Renal cortex interstitium (tissue), 11 donors: ENCODE measurements at regions not wholly inside any gene's neighbourhood (a gene's known extent, or its start where the extent isn't known, plus 50 kb on each side); places are given as distances from the start of the nearest gene placed in this dataset.
A peak's percentile ranks its signal among the peaks of the same experiment; 100 is the strongest.
"Not testable (repeated sequence)": the region's sequence is repeated elsewhere in the genome, so short reads cannot be mapped to it uniquely, and the experiment has no call there.

Experiments used
- DNase-seq, 11 donors: peaks; one replicate each; pipeline ENCODE4 v3.0.0-alpha.2; 2013; ENCODE audit warnings: low read depth in 9 of 11, low spot score in 4 of 11; ENCODE audit errors: extremely low read depth in 1 of 11

DNA sequence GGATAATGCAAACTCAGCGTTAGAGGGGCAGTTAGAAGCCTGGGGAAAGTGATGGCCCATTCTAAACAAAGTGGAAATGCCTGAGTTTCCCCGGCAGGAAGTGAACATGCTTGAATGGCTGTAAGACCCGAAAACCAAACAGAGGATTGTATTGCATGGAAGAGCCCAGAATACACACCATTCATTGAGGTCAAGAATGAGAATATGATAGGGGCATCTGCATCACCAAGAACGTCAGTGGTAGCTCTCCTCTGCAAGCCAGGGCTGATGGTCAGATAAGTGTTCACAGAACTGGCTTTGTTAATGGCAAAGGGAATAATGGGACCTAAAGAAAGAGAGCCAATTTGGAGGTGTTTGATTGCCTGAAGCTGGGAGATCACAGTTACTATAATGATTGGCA is 663.4 kb downstream of the KHDRBS2 start:
- DNase-seq, result peak in 3 of 11 donors; percentile 13 to 17 (median 15)

- DNase-seq, result no peak
Measured at GRCh38 chr6:61614119-61614518, 671.9 kb downstream of the KHDRBS2 start.

DNA sequence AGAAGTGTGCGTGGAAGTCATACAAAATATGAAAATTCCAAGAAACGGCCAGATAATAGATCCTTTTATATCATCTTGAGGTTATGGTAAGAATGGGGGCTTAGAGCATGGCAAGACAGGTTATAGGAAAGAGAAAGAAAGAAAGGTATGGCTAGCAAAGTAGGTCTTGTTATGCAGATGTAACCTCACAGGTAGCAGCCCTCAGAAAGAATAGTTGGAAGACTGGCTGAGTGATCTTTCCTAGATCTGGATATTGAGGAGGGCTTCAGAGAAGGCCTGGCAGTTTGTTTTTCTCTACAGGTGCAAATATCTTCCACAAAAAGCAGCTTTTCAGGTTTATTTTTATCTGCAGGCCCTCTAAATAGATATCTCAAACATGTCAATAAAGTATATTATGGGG is 679.5 kb downstream of the KHDRBS2 start:
- no peak for DNase-seq

GRCh38 chr6:61605851-61606250 is 680.2 kb downstream of the KHDRBS2 start:
- not testable (repeated sequence) for DNase-seq

- not testable (repeated sequence) for DNase-seq
Measured at GRCh38 chr6:61602171-61602570, 683.9 kb downstream of the KHDRBS2 start.

DNA sequence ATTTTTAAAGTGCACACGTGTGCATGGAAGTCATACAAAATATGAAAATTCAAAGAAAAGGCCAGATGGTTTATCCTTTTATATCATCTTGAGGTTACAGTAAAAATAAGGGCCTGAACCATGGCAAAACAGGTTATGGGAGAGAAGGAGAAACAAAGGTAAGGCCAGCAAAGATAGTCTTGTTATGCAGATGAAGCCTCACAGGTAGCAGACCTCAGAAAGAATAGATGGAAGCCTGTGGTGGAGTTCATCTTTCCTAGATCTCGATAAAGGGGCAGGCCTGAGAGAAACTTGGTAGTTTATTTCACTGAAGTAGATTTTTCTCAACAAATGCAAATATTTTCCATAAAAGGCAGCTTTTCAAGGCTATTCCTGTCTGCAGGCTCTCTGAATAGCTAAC is 693.8 kb downstream of the KHDRBS2 start:
- no peak for DNase-seq

GRCh38 chr6:61586934-61587537 is 699.0 kb downstream of the KHDRBS2 start:
- DNase-seq, result no peak

DNA sequence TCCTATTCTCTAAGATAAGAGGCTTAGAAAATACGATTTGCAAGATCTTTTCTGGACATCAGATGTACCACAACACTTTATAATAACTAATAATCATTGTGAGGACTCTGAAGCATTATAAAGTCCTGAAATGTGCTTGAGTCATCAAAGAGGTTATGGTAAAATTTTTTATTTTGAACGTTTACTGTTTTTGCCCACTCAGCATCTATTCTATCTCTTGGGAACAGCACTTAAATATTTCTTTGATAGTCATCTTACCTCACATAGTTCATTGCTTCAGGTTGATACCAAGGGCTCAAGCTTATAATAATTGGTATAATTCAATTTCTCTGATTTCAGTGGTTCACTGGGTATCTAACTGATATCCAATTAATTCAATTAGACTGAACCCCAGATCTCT is 700.5 kb downstream of the KHDRBS2 start:
- no peak for DNase-seq

GRCh38 chr6:61562098-61562497 is 723.9 kb downstream of the KHDRBS2 start:
- DNase-seq, result no peak

- no peak for DNase-seq
Measured at GRCh38 chr6:61558796-61559195, 727.2 kb downstream of the KHDRBS2 start.

DNA sequence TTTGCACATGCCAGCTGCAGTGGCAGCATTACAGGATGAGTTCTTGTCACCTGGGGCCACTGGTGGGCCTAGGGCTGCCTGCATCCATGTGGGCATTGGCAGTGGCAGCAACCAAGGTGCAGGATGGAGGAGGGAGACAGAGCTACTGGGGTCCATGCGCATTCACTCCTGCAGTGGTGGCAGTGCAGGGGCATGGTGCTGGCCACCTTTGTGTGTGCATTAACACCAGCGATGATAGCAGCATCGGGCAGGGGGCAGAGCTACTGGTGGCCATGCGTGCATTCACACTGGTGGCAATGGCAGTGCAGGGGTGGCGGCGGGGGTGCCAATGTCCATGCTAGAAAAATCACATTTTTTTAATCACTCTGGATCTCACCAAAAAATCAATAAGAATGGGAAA is 730.0 kb downstream of the KHDRBS2 start:
- DNase-seq, result no peak

GRCh38 chr6:61538801-61539200 is 747.2 kb downstream of the KHDRBS2 start:
- DNase-seq, result no peak

- not testable (repeated sequence) for DNase-seq
Measured at GRCh38 chr6:61532749-61533148, 753.3 kb downstream of the KHDRBS2 start.
